Right lobe of liver (tissue), 4 donors: ENCODE measurements at regions not wholly inside any gene's neighbourhood (a gene's known extent, or its start where the extent isn't known, plus 50 kb on each side); places are given as distances from the start of the nearest gene placed in this dataset.

Experiments used
- POLR2A ChIP-seq: fragments of 450-650 bp; IDR thresholded peaks from one replicate; pipeline ENCODE4 v1.6.1; 2017; ENCODE audit warnings: antibody characterized with exemption, mild to moderate bottlenecking
- TF ChIP-seq, protein P1 (sequence below), 4 donors: fragments of 200-600 bp in 3 of 4; fragments of 450-650 bp in 1 of 4; IDR thresholded peaks; one replicate each; pipeline versions ENCODE4 v1.5.1 to v1.8.0; 2016 to 2022; ENCODE audit warnings: antibody characterized with exemption in 4 of 4, mild to moderate bottlenecking in 2 of 4
- donor health status: DM: no; HTN: no; CAD: no.
- donor health status: DM: no; HTN: no; CAD: no.
- donor health status: DM: no; HTN: yes; CAD: no.

DNA sequence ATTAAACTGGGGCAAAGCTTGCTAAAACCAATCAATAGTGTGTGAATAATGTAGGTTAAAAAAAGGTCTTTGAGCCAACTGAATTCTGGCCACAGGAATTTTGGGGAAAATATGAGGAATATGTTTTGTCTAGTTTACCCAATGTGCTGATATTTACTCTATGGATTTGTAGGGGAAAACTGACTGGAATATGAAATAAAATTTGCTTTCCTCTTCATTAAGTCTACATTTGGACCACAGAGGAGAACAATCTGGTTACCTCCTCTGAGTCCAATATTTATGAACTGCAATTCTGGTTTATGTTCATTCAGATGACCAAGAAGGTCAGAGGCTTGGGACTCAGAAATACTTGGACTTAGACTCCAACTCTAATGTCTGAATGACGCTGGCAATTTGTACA lies 1042.2 kb upstream of the CNTNAP5 start:
- TF ChIP-seq, protein P1, sequence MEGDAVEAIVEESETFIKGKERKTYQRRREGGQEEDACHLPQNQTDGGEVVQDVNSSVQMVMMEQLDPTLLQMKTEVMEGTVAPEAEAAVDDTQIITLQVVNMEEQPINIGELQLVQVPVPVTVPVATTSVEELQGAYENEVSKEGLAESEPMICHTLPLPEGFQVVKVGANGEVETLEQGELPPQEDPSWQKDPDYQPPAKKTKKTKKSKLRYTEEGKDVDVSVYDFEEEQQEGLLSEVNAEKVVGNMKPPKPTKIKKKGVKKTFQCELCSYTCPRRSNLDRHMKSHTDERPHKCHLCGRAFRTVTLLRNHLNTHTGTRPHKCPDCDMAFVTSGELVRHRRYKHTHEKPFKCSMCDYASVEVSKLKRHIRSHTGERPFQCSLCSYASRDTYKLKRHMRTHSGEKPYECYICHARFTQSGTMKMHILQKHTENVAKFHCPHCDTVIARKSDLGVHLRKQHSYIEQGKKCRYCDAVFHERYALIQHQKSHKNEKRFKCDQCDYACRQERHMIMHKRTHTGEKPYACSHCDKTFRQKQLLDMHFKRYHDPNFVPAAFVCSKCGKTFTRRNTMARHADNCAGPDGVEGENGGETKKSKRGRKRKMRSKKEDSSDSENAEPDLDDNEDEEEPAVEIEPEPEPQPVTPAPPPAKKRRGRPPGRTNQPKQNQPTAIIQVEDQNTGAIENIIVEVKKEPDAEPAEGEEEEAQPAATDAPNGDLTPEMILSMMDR (IDR thresholded peaks at IDR 0.05): no peak
- no peak for TF ChIP-seq POLR2A
